Stomach (tissue), 4 donors: ENCODE measurements at regions not wholly inside any gene's neighbourhood (a gene's known extent, or its start where the extent isn't known, plus 50 kb on each side); places are given as distances from the start of the nearest gene placed in this dataset.

Experiments
- EP300 ChIP-seq: sonication (generic); formaldehyde crosslinking; IDR thresholded peaks from one replicate; pipeline ENCODE4 v1.6.1; 2017; ENCODE audit warnings: antibody characterized with exemption
- POLR2AphosphoS5 ChIP-seq, 3 donors: sonication (generic); formaldehyde crosslinking; IDR thresholded peaks; one replicate each; pipeline ENCODE4 v1.6.1; 2016; ENCODE audit warnings: antibody characterized with exemption in 3 of 3
- TF ChIP-seq, protein P1 (sequence below), 7 experiments: fragments of 450-650 bp in 4 of 7; fragments of 200-600 bp in 3 of 7; sonication (generic) in 3 of 7; IDR thresholded peaks; one replicate each; pipeline ENCODE4 v1.5.1; 2016 to 2019; ENCODE audit warnings: antibody characterized with exemption in 7 of 7, control low read depth in 2 of 7, mild to moderate bottlenecking in 1 of 7

DNA sequence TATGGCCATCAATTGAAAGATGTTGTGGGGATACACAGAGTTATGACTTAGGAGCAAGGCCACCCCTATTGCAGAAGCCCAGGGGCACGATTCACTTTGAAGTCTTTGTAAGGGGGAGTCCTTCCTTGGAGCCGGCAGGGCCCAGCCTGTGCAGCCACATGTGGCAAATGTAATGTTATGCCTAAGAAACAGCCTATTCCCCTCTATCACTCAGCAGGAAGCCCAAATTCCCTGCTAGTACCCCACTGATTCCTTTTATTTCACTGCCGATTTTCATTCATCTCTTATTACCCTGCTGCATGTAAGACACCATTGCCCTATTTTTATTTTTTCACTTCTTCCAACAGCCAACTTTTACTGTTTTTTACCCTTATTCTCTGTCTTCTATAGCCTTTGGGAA is 233.2 kb downstream of the PMP22 start:
- no peak for TF ChIP-seq POLR2AphosphoS5 (IDR thresholded peaks at IDR 0.05)
- TF ChIP-seq EP300 = no peak
- TF ChIP-seq, protein P1, sequence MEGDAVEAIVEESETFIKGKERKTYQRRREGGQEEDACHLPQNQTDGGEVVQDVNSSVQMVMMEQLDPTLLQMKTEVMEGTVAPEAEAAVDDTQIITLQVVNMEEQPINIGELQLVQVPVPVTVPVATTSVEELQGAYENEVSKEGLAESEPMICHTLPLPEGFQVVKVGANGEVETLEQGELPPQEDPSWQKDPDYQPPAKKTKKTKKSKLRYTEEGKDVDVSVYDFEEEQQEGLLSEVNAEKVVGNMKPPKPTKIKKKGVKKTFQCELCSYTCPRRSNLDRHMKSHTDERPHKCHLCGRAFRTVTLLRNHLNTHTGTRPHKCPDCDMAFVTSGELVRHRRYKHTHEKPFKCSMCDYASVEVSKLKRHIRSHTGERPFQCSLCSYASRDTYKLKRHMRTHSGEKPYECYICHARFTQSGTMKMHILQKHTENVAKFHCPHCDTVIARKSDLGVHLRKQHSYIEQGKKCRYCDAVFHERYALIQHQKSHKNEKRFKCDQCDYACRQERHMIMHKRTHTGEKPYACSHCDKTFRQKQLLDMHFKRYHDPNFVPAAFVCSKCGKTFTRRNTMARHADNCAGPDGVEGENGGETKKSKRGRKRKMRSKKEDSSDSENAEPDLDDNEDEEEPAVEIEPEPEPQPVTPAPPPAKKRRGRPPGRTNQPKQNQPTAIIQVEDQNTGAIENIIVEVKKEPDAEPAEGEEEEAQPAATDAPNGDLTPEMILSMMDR (IDR thresholded peaks at IDR 0.05) = no peak
